CD14-positive monocyte (primary cell): ENCODE measurements at regions not wholly inside any gene's neighbourhood (a gene's known extent, or its start where the extent isn't known, plus 50 kb on each side); places are given as distances from the start of the nearest gene placed in this dataset.
"Not testable (repeated sequence)": the region's sequence is repeated elsewhere in the genome, so short reads cannot be mapped to it uniquely, and the experiment has no call there.

Source experiments
- DNase-seq, 3 donors: peaks; one replicate each; pipeline ENCODE4 v3.0.0-alpha.2; 2011 to 2022
- H2AFZ ChIP-seq: 2 replicates; pipeline ENCODE4 v1.6.0; 2012; ENCODE audit warnings: mild to moderate bottlenecking, low read depth, low read length, inconsistent platforms; ENCODE audit not compliant: insufficient read depth, poor library complexity, severe bottlenecking
- H3K27ac ChIP-seq, 2 donors: 1 replicate in 1 of 2; 2 replicates in 1 of 2; pipeline ENCODE4 v1.5.1; 2012 to 2013; ENCODE audit warnings: low read length in 2 of 2, control low read depth in 1 of 2, inconsistent platforms in 1 of 2, low read depth in 1 of 2, mild to moderate bottlenecking in 1 of 2
- H3K27me3 ChIP-seq, 2 donors: one replicate each; pipeline versions ENCODE4 v1.6.0 to v1.6.1; 2011 to 2013; ENCODE audit warnings: low read length in 2 of 2; ENCODE audit not compliant: control insufficient read depth in 2 of 2, insufficient read depth in 2 of 2
- H3K36me3 ChIP-seq, 2 donors: replicated peaks in 1 of 2; 1 replicate in 1 of 2; 2 replicates in 1 of 2; pipeline versions ENCODE4 v1.5.1 to v1.6.1; 2012 to 2013; ENCODE audit warnings: low read length in 2 of 2, control low read depth in 1 of 2, inconsistent platforms in 1 of 2, mild to moderate bottlenecking in 1 of 2; ENCODE audit not compliant: insufficient read depth in 2 of 2, control insufficient read depth in 1 of 2
- H3K4me1 ChIP-seq, 2 donors: 1 replicate in 1 of 2; 2 replicates in 1 of 2; pipeline versions ENCODE4 v1.5.1 to v1.6.1; 2012 to 2013; ENCODE audit warnings: low read length in 2 of 2, control low read depth in 1 of 2, inconsistent platforms in 1 of 2, mild to moderate bottlenecking in 1 of 2, moderate library complexity in 1 of 2; ENCODE audit not compliant: insufficient read depth in 2 of 2, control insufficient read depth in 1 of 2
- H3K4me2 ChIP-seq: replicated peaks from 2 replicates; pipeline ENCODE3; 2012; ENCODE audit warnings: low read length, moderate library complexity, mild to moderate bottlenecking; ENCODE audit not compliant: poor library complexity, severe bottlenecking; ENCODE audit errors: extremely low read depth
- H3K4me3 ChIP-seq, 3 experiments: fragments of 200-600 bp in 1 of 3; sonication (generic) in 1 of 3; replicated peaks in 1 of 3; 1 replicate in 2 of 3; 2 replicates in 1 of 3; pipeline ENCODE4 v1.5.1; 2011 to 2013; ENCODE audit warnings: low read length in 3 of 3, mild to moderate bottlenecking in 3 of 3, control low read depth in 2 of 3, low read depth in 2 of 3, inconsistent platforms in 1 of 3, moderate library complexity in 1 of 3
- H3K79me2 ChIP-seq: 2 replicates; pipeline ENCODE4 v1.6.0; 2012; ENCODE audit warnings: mild to moderate bottlenecking, control low read depth, inconsistent platforms, low read length, moderate library complexity; ENCODE audit not compliant: insufficient read depth
- H3K9ac ChIP-seq: 2 replicates; pipeline ENCODE4 v1.6.0; 2017; ENCODE audit warnings: low read length, mild to moderate bottlenecking; ENCODE audit not compliant: insufficient read depth, poor library complexity, severe bottlenecking
- H3K9me3 ChIP-seq, 2 donors: replicated peaks in 1 of 2; 1 replicate in 1 of 2; 2 replicates in 1 of 2; pipeline versions ENCODE4 v1.5.1 to v1.6.1; 2012 to 2013; ENCODE audit warnings: low read length in 2 of 2, control low read depth in 1 of 2; ENCODE audit not compliant: control insufficient read depth in 1 of 2, insufficient read depth in 1 of 2
- H4K20me1 ChIP-seq: 2 replicates; pipeline ENCODE4 v1.6.0; 2012; ENCODE audit warnings: mild to moderate bottlenecking, low read length, control low read depth, moderate library complexity; ENCODE audit not compliant: insufficient read depth
- H3K27ac Mint-ChIP-seq, 7 donors: one replicate each; pipeline ENCODE4 v1.8.0; 2020; ENCODE audit warnings: mild to moderate bottlenecking in 7 of 7, mixed read lengths in 7 of 7, moderate library complexity in 6 of 7, inconsistent platforms in 2 of 7
- H3K27me3 Mint-ChIP-seq, 3 donors: one replicate each; pipeline ENCODE4 v1.8.0; 2021 to 2022; ENCODE audit warnings: low read depth in 3 of 3, mild to moderate bottlenecking in 3 of 3, mixed read lengths in 3 of 3, moderate library complexity in 3 of 3, inconsistent platforms in 1 of 3
- H3K36me3 Mint-ChIP-seq, 2 donors: one replicate each; pipeline ENCODE4 v1.8.0; 2020; ENCODE audit warnings: mixed read lengths in 2 of 2, inconsistent platforms in 1 of 2, mild to moderate bottlenecking in 1 of 2
- H3K4me1 Mint-ChIP-seq: one replicate; pipeline ENCODE4 v1.8.0; 2020; ENCODE audit warnings: mild to moderate bottlenecking, mixed read lengths
- H3K4me3 Mint-ChIP-seq, 2 donors: one replicate each; pipeline ENCODE4 v1.8.0; 2020; ENCODE audit warnings: mild to moderate bottlenecking in 2 of 2, mixed read lengths in 2 of 2, moderate library complexity in 1 of 2
- H3K9me3 Mint-ChIP-seq, 7 donors: one replicate each; pipeline ENCODE4 v1.8.0; 2020 to 2022; ENCODE audit warnings: mixed read lengths in 7 of 7, mild to moderate bottlenecking in 6 of 7, moderate library complexity in 6 of 7, inconsistent platforms in 2 of 7
- WGBS: methylation state at CpG from one replicate; pipeline ENCODE4 v1.1.5; 2013; ENCODE audit warnings: missing lambda C conversion rate; ENCODE audit not compliant: insufficient coverage; 5-methylcytosine and 5-hydroxymethylcytosine counted together
- intact Hi-C, 2 donors: fragments of 100-400 bp; cut with micrococcal nuclease; formaldehyde crosslinking; loops; one replicate each; pipeline versions ENCODE4 v1.15.0 to v1.15.1; 2023
- TF ChIP-seq, protein P1 (sequence below): fragments of 200-600 bp; IDR thresholded peaks from one replicate; pipeline ENCODE4 v1.8.0; 2022; ENCODE audit warnings: antibody characterized with exemption, mild to moderate bottlenecking

DNA sequence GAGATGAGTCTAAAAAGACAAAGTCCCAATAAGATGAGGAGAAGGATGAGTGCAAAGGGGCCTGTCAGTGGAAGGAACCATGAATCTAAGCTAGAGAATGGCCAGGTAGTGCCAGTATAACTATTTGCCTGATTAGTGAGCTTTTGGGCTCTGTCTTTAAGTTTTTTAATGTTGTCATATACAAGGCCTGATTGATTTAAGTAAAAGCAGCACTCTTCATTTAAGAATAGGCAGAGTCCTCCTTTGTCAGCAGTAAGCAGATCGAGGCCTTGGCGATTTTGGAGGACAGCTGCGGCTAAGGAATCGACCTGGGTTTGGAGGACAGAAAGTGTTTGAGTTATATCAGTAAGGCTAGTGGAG is 753.4 kb upstream of the ADGRB3 start:
- H3K9ac ChIP-seq: no peak overlapping the region
- H3K27me3 ChIP-seq: no peaks in the 10 kb centered on the region
- H2AFZ ChIP-seq: no peak overlapping the region
- H3K79me2 ChIP-seq: no peaks in the 10 kb centered on the region
- Mint-ChIP-seq H3K27me3 (no peaks in the 10 kb centered on the region), H3K4me1 (no peaks in the 10 kb centered on the region), H3K36me3 (no peaks in the 10 kb centered on the region), H3K27ac (no peak overlapping the region), H3K4me3 (no peak overlapping the region), H3K9me3 (peaks cover 0 to 6% (median 1%) of the 10 kb centered on the region in 7 donors)
- DNase-seq: no peak
- no peak overlapping the region for H3K4me2 ChIP-seq
- H3K4me3 ChIP-seq: no peak overlapping the region
- peaks cover 41 to 47% of the 10 kb centered on the region in 2 donors for H3K9me3 ChIP-seq
- no peak overlapping the region for H3K27ac ChIP-seq
- H3K4me1 ChIP-seq: no peaks in the 10 kb centered on the region
- WGBS: 100% methylated on average over 1 of the region's 4 CpGs
- no peaks in the 10 kb centered on the region for H4K20me1 ChIP-seq
- TF ChIP-seq, protein P1, sequence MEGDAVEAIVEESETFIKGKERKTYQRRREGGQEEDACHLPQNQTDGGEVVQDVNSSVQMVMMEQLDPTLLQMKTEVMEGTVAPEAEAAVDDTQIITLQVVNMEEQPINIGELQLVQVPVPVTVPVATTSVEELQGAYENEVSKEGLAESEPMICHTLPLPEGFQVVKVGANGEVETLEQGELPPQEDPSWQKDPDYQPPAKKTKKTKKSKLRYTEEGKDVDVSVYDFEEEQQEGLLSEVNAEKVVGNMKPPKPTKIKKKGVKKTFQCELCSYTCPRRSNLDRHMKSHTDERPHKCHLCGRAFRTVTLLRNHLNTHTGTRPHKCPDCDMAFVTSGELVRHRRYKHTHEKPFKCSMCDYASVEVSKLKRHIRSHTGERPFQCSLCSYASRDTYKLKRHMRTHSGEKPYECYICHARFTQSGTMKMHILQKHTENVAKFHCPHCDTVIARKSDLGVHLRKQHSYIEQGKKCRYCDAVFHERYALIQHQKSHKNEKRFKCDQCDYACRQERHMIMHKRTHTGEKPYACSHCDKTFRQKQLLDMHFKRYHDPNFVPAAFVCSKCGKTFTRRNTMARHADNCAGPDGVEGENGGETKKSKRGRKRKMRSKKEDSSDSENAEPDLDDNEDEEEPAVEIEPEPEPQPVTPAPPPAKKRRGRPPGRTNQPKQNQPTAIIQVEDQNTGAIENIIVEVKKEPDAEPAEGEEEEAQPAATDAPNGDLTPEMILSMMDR: no peak
- no peaks in the 10 kb centered on the region for H3K36me3 ChIP-seq
- intact Hi-C loops: no loop called here

DNA sequence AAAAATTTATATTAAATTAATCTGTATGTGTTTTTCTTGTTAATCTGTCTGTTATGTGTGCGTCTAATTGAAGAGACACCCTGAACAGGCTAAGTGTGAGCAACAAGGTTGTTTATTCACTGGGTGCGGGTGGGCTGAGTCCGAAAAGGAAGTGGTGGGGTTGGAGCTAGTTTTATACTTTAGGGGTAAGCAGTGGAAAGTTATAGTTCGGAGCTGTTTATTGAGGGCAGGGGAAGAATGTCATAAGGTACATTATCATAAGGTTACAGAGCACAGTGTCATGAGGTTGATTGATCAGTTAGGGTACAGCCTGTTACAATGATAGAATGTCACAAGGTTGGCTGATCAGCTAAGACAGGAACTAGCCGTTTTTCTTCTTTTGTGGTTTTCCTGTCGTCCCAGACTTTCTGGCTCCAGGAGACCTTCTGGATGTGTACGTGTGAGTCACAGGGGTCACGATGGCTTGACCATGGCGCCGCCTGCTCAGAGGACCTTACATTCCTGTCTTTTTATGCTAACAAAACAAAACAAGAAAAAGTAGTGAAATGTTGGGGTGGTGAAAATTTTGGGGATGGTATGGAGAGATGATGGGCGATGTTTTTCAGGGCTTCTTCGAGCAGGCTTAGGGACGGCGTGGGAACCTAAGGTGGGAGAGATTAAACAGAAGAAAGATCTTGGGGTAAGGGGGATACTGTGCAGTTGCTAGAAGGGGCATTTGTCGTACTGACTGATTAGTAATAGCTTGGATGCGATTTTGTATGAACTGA is 754.0 kb upstream of the ADGRB3 start:
- Histone ChIP-seq H3K9me3 (peaks cover 36 to 42% of the 10 kb centered on the region in 2 donors), H3K9ac (no peak overlapping the region), H3K4me2 (no peak overlapping the region), H3K4me1 (no peaks in the 10 kb centered on the region), H3K27me3 (no peaks in the 10 kb centered on the region), H3K4me3 (no peak overlapping the region), H2AFZ (no peak overlapping the region), H4K20me1 (no peaks in the 10 kb centered on the region), H3K36me3 (no peaks in the 10 kb centered on the region), H3K27ac (no peak overlapping the region), H3K79me2 (no peaks in the 10 kb centered on the region)
- H3K4me1 Mint-ChIP-seq: no peaks in the 10 kb centered on the region
- no peak overlapping the region for H3K27ac Mint-ChIP-seq
- DNase-seq: no peak
- TF ChIP-seq, protein P1: no peak
- H3K36me3 Mint-ChIP-seq: no peaks in the 10 kb centered on the region
- no peak overlapping the region for H3K4me3 Mint-ChIP-seq
- intact Hi-C loops: no loop called here
- H3K27me3 Mint-ChIP-seq: no peaks in the 10 kb centered on the region
- peaks cover 0 to 6% (median 1%) of the 10 kb centered on the region in 7 donors for H3K9me3 Mint-ChIP-seq
- 72% methylated on average over 12 of the region's 16 CpGs for WGBS

DNA sequence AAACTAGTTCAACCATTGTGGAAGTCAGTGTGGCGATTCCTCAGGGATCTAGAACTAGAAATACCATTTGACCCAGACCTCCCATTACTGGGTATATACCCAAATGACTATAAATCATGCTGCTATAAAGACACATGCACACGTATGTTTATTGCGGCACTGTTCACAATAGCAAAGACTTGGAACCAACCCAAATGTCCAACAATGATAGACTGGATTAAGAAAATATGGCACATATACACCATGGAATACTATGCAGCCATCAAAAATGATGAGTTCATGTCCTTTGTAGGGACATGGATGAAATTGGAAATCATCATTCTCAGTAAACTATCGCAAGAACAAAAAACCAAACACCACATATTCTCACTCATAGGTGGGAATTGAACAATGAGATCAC is 754.7 kb upstream of the ADGRB3 start:
- H3K27ac Mint-ChIP-seq, H3K4me2 ChIP-seq, H2AFZ ChIP-seq, H3K36me3 ChIP-seq, H3K4me3 ChIP-seq, H3K4me1 ChIP-seq, H4K20me1 ChIP-seq, H3K9ac ChIP-seq, H3K27me3 Mint-ChIP-seq, H3K4me1 Mint-ChIP-seq, H3K79me2 ChIP-seq, DNase-seq, H3K27ac ChIP-seq, H3K9me3 Mint-ChIP-seq, H3K36me3 Mint-ChIP-seq, H3K27me3 ChIP-seq, intact Hi-C loops, H3K4me3 Mint-ChIP-seq: not testable (repeated sequence)
- peaks cover 28 to 40% of the 10 kb centered on the region in 2 donors for H3K9me3 ChIP-seq
- WGBS: no CpG with 5 or more reads among the region's 4 CpGs
